Left kidney (tissue), 1 donor: ENCODE measurements at regions not wholly inside any gene's neighbourhood (a gene's known extent, or its start where the extent isn't known, plus 50 kb on each side); places are given as distances from the start of the nearest gene placed in this dataset.
"Not testable (repeated sequence)": the region's sequence is repeated elsewhere in the genome, so short reads cannot be mapped to it uniquely, and the experiment has no call there.

Experiments used
- DNase-seq: peaks from one replicate; pipeline ENCODE4 v3.0.0-alpha.2; 2013

DNA sequence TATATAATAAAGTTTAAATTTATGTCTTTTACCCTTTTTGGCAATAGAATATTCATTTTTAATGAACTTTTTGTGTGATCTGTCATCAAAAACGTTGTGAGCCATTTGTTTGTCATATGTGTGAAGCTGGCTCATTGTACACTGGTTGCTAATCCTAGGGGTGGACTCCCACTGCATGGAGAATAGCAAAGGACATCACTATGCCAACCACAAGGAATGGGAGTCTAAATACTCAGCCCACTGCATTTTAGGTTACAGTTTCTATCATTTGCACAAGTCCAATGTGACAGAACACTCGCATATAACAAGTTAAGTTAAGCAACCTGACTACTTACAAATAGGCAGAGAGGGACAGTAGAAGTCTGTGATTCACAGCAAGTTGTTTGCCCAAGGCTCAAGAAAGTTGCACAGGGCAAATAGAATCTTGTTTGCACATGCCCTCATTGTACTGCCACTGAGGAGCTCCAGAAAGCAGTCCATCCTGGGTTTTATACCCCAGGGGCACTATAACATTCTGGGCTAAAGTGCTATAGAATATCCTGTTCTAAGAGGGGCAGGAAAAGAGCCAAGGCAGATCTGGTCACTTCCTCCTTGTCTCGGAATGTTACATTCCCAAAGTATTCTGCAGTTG is 545.9 kb upstream of the GCFC2 start:
- no peak for DNase-seq

DNA sequence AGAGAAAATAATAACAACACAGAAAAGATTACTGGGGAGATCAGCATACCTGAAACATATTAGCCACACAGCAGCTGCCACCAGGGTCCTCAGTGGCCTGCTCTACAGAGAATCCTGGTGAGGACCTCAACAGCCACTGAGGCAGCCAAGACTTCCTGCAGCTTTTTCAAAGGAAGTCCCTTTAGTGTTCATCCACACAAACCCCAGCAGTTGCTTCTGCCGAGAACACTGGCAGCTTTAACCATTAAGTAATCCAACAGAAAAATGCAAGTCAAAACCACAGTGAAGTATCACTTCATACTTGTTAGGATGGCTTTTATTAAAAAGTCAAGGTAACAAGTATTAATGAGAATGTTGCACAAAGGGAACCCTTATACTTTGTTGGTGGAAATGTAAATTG is 542.0 kb upstream of the GCFC2 start:
- no peak for DNase-seq

DNA sequence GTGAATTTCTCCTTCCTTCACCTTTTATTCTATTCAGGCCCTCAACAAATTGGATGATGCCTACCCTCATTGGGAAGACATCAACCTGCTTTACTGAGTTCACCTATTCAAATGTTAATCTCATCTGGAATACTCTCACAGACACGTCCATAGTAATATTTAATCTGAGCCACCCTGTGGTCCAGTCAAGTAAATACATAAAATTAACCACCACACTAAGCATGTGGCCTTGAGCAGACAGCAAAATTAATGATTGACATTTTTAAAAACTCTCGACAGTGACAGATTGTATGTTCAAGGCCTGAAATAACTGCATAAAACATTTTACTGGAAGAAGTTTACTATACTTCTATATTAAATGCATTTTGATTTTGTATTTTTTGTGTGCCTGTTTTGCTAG is 540.6 kb upstream of the GCFC2 start:
- DNase-seq = no peak

DNA sequence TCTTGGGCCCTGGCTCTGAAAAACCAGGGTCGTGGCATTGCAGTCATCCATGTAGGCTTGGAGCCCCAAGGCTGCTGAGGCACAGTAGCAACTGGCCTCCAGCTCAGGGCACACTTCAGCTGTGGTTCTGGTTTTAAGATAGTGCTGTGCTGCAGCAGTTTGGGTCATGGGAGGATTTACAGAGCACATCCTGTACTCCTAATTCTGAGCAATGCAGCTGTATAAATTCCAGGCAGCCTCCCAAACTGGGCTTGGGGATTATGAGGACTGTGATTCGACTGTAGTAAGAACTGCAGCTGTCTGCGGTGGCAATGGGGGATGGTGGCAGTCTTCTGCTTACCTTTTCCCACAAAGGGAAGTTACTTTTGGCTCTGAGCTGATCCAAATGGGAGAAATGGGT is 536.3 kb upstream of the GCFC2 start:
- DNase-seq = no peak

DNA sequence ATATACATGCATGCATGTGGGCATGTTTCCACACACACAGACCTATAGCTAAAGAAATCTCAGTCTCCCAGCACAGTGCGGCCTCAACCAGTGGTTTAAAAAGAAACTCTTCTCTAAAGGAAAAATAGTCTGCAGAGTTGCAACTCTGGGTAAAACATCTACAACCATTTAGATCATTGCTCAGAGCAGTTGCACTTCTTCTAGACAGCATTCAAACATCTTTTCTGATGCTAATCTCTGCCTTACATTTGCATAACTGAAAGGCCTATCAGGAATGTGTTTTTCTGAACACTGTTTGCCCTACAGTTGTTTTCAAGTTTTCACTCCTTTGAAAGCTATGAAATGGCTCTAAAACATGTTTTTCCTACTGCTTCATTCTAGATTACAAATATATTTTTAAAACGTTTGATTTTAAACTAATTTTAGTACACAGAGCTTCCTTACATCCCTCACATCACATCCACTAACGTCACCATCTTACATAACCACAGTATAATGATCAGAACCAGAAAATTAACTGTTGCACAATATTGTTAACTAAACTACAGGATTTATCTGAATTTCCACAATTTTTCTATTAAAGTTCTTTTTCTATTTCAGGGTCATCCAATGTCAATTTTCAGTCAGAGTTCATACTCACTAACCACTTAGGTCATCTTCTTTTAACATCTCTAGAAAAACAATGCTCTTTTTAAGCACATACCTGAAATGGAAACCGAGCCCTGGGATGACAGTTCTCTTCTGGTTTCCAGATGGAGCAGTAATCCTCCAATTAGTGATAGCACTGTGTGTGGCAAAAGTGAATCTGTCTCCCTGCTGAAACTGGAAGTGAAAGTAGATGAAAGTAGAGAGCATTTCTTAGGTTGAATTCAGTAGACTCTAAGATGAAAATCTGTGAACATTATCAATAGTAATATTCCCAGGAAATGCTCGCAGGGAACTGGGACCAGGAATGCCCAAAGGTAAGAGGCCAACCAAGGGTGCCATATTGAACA is 501.6 kb upstream of the GCFC2 start:
- no peak for DNase-seq

DNA sequence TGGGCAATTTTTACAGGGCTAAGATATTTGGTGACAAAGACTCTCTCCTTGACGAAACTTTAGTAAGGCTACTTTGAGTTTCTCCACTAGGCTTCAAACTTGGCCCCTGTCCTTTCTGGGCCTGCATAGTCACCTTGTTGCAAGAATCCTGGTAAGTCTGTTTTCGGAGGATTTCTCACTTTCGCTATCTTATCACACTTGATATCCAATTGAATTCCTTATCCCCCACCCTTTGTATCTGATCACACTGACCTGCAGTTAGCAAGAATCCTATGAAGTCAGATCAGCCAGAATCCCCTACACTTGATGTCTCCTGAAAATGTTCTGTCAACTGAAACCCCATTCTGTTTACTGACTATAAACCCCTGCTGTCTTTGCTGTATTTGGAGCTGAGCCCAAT is 499.8 kb upstream of the GCFC2 start:
- DNase-seq = no peak

DNA sequence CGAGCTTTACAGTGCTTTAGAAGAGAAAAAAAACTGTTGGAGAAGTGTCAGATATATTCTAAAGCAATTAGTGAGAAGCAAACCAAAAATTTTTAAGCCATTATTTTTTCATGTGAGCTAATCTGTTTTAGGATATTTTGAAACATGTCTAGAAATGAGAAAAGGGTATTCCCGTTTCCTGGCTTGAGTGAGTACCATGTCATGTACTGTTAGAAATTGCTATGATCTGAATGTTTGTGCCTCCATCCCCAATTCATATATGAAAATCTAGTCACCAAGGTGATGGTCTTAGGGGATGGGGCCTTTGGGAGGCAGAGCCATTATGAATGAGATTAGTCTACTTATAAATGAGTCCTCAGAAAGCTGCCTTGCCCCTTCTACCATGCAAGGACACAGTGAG is 493.3 kb upstream of the GCFC2 start:
- DNase-seq = no peak

DNA sequence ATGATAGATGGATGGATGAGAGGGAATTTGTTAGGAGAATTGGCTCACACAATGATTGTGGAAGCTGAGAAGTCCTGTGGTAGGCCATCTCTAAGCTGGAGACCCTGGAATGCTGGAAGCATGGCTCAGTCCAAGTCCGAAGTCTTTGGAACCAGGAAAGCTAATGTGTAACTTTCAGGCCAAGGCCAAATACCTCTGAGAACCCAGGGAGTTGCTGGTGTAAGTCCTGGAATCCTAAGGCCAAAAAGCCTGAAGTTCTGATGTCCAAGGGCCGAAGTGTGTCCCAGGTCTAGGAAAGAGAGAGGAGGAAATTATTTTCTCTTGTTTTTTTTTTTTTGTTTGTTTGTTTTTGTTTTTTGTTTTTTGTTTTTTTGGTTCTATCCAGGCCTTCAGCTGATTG is 492.2 kb upstream of the GCFC2 start:
- no peak for DNase-seq

DNA sequence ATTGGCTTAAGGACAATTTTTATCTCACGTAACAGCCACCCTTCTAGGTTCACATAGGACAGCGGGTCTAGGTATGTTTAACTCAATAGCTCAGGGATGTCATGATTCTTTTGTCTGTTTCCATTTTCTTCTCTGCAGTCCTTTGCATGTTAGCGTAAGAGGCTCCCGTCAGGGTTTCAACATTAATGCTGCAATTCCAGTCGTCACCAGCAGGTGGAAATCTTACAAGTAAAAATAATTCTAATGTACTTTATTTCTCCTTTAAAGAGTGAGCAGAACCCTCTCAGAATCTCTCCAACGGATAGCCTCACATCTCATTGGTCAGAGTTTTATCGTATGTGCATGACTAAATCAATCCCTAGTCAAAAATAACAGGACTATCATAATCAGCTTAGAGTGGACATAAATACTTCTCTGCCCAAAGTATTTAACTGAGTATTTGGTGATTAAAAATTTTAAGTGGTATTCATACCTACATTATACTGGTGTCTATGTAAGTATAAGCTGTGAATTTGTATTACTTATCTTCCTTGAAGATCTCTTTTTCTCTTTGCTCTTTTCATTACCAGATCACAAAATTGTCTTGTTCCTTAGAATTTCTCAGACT is 487.2 kb upstream of the GCFC2 start:
- DNase-seq = peak; percentile 84

DNA sequence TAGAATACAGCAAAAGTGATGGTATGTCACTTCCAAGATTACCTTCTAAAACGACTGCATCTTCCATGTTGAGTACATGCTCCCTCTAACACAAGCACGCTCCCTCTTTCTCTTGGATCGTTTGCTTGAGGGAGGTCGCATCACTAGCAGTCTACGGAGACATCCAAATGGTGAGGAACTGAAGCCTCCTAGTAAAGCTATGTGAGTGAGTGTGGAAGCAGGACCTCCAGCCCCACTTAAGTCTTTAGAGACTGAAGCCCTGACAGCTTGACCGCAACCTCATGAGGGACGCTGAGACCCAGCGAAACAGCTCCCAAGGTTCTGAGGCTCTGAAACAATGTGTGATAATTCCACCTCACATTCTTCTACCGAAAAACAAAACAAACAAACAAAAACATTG is 486.7 kb upstream of the GCFC2 start:
- no peak for DNase-seq

DNA sequence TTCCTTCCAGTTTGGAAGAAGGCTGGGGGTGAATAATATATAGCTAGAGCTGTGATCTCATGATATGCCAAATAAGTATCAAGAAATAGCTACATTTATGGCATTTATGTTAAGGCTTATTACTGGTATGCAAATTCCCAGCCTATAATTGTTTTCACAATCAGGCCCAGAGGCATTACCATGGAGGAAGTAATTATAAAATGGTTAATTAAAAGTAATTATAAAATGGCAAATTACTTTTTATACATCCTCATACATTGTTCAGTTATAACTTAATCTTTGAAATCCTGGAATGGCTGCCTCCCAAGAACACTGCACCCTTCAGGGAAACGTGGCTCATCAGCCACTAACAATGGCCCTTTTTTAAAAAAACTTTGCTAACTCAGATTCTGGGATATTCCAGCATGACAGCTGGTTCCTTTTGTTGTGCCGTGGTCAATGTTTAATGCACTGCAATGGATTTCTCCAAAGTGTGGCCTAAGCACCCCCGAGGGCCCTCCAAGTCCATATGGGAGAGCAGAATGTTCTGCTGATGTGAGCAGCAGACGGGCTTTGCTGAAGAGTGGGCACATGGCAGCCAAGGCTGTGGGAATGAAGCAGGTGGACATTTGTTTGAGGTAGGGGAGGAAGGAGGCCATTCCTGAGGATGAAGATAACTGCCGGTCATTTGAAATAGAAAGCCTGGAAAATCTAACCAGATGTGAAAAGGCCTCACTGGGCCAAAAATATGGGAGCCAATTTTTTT is 483.5 kb upstream of the GCFC2 start:
- DNase-seq = no peak

DNA sequence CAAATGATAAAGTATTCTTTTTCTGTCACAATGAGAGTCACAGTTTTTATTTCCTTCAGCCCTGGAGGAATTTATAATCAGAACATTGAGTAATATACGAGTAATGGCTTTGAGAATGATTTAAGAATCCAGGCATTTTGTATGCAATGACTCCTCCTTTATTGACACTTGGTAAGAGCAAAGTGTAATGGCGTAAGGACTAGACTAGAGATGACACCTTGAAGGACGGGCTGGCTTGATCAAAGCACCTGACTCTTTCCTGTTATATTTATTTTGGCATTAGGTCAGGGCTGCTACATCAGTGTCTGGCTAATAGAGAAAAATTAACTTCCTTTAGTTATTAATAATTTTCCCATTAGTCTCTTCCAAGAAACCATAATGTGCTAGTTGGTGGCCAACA is 482.4 kb upstream of the GCFC2 start:
- DNase-seq = no peak

DNA sequence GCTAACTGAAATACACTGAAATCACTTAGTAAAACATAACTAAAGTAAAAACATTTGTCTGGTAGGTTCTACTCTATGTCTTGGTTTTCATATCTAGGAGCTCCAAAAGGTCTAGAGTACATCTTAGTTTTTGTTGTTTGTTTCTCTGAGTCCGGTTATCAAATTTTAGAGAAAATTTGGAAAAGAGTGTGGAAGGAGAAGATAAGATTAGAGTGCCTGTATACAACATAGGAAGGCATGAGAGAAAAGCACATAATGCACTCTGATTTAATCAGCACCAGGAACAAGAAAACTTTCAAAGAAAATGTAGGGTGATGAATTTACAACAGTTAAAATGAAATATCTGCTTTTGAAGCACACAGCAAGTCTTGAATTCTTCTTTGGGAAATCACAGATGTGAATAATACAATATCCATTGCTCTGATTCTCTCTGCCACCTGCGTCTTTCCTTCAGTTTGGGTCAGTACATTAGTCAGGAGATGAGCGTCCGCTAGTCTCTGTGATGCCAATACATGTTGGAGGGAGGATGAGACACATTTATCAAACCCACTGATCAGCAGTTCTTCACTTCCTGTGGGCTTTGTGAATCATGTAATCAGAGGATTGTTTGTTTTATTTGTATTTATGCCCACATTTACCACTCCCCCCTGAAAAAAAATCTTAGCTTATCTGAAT is 477.8 kb upstream of the GCFC2 start:
- DNase-seq = no peak

DNA sequence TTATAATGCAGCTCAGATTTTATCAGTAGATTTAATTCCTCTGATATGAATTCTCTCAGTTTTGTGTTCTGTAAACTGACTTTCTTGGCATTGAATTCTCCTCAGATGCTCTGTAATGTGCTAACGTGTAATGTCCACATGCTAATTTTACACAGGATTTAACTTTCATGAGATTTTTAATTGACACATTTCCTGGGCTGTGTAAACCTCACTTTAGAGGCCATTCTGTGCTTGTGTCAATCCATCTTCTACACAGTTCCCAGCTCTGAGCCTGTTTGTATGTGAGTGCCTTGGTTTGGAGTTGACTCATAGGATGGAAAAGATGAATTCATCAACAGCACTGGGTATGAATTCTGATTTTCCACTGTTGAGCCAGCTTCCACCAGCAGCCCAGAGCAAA is 476.7 kb upstream of the GCFC2 start:
- no peak for DNase-seq

DNA sequence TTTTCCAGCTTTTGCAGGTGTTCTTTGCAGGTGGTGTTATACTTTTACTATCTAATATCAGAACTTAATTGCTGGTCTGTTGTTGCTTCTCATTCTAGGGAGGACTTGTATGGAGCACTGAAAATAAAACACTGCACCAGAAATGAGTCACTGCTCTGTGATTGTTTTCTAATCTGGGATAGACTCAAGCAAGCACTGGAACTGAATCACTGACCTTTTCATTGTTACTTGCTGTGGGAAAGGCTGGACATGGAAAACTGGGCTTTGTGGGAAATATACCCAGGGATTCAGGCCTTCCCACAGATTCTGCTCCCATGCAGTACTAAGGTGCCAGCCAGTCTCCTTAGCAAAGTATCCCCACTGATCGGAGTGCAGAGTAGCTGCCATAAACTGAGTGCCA is 470.0 kb upstream of the GCFC2 start:
- DNase-seq = no peak

DNA sequence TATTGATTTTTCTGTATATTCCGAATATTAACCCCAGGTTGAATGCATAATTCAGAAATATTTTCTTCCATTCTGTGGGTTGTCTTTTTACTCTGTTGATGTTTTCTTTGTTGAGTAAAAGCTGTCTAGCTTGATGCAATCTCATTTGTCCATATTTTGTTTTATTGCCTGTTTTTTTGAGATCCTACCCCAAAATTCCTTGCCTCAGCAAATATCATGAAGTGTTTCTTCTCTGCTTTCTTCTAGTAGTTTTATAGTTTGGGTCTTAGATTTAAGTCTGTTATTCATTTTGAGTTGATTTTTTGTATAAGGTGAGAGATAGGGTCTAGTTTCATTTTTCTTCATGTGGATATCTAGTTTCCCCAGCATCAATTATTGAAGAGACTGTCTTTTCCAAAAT is 467.9 kb upstream of the GCFC2 start:
- no peak for DNase-seq

DNA sequence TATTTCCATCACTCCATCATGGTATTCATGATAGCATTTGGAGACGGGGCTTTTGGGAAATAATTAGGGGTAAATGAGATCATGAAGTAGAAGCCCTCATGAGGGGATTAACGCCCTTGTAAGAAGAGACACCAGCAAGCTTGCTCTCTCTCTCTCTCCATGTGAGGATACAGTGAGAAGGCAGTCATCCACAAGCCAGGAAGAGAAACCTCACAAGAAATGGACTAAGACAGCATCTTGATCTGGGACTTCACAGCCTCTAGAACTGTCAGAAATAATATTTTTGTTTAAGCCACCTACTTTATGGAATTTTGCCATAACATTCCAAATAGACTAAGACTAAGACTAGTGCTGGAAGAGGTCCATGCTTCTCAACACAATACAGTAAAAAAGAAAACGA is 464.6 kb upstream of the GCFC2 start:
- DNase-seq = no peak

DNA sequence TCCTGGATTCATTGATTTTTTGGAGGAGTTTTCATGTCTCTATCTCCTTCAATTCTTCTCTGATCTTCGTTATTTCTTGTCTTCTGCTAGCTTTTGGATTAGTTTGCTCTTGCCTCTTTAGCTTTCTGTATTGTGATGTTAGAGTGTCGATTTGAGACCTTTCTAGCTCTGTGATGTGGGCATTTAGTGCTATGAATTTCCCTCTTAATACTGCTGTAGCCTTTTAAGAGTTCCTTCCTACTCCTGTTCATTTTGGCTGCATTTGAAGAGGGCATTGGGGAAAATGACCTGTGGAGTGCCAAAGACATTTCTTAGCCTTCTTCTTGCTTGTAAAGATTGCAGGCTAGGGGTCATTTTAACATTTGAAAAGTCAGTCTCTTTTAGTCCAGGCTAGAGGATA is 463.8 kb upstream of the GCFC2 start:
- DNase-seq = no peak

DNA sequence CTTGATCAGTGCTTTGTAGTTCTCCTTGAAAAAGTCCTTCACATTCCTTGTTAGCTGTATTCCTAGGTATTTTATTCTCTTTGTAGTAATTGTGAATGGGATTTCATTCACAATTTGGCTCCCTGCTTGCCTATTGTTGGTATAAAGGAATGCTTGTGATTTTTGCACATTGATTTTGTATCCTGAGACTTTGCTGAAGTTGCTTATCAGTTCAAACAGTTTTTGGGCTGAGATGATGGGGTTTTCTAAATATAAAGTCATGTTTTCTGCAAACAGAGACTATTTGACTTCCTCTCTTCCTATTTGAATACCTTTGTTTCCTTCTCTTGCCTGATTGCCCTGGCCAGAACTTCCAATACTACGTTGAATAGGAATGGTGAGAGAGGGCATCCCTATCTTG is 462.5 kb upstream of the GCFC2 start:
- DNase-seq = not testable (repeated sequence)

DNA sequence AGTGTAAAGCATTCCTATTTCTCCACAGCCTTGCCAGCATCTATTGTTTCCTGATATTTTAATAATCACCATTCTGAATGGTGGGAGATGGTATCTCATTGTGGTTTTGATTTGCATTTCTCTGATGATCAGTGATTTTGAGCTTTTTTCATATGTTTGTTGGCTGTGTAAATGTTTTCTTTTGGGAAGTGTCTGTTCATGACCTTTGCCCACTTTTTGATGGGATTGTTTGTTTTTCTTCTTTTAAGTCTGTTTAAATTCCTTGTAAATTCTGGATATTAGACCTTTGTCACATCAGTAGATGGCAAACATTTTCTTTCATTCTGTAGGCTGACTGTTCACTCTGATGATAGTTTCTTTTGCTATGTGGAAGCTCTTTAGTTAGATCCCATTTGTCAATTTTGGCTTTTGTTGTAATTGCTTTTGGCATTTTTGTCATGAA is 461.5 kb upstream of the GCFC2 start:
- not testable (repeated sequence) for DNase-seq

DNA sequence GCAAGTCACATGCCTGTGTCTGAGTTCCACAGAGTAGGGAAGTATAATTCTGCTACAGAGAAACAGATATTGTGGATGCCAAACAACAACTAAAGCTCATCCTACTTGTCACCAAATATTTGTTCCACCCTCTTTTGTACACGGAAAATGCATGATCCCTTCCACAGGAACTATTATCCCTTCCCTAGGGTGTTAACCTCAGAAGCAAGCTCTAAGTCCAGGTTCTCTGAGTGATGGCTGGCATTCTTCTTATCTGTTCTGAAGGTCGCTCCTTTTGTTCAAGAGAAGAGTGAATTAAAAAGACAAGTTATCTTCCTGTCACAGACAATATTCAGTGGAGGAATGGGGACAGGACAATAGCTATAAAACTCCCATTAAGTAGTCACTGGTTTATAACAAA is 460.1 kb upstream of the GCFC2 start:
- no peak for DNase-seq

DNA sequence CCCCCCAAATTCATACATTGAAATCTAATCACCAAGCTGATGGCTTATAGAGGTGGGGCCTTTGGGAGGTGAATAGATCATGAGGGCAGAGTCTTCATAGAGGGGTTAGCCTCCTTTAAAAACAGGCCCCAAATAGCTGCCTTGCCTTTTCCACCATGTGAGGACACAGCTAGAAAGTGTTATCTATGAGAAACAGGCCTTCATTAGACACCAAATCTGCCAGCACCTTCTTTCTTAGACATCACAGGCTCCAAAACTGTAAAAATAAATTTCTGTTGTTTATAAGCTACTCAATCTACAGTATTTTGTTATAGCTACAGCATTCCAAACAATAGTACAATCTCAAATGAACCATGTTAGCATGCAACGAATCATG is 459.3 kb upstream of the GCFC2 start:
- DNase-seq = no peak
